ENCODE measurements at regions not wholly inside any gene's neighbourhood (a gene's known extent, or its start where the extent isn't known, plus 50 kb on each side); places are given as distances from the start of the nearest gene placed in this dataset.

DNA sequence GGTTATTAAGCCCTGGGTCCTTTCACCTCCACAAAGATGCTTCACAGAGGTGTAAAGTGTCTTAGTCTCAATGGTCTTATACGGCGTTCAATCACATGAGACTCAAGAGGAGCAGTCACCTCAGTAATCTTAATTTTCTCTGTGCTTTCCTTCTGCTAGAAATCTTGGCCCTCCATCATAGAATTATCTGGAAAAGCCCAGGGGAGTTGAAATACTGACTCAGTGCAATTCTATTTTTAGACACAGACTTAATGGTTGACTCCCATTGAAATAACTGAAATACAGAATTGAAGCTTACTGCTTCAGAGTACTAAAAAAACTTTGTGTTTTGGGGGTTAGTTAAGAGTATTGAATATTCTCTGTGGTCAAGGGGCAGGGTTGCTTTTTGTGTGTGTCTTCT is 94.5 kb upstream of the IL15 start (continued):
- TF ChIP-seq CHD7 (IDR thresholded peaks at IDR 0.05; ENCODE audit: insufficient replicate concordance, low read length): no peak
- TF ChIP-seq CHD1 (IDR thresholded peaks at IDR 0.05; ENCODE audit: low read depth, low read length): no peak
- no peak for TF ChIP-seq ATF2 (IDR thresholded peaks at IDR 0.05; ENCODE audit: low read length)

Data from H1 (cell line).